ENCODE measurements at regions not wholly inside any gene's neighbourhood (a gene's known extent, or its start where the extent isn't known, plus 50 kb on each side); places are given as distances from the start of the nearest gene placed in this dataset.
"Not testable (repeated sequence)": the region's sequence is repeated elsewhere in the genome, so short reads cannot be mapped to it uniquely, and the experiment has no call there.

DNA sequence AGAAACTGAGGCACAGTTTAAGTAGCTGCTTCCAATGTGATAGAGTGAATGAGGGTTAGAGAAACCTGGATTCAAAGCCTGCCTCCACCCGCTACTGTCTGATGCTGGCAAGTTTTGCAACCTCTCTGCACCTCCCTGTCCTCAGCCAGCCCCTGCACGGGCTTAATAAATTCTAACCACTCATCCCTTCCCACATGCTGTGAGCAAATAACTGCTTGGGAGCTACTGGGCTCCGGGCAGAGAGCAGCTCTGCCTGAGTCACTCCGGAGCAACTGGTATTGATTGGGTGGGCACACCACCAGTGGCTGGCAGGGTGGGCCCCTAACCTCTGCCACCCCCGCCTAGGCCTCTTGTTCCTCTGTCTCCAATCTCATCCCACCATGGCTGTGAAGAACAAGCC lies 104.3 kb upstream of the SYT13 start:
- ATAC-seq: no peak
- WGBS, 2 donors: 71 to 87% methylated on average over 5 of the region's 5 CpGs
- DNase-seq: no peak
- Histone ChIP-seq H3K27me3 (no peaks in the 10 kb centered on the region), H3K36me3 (no peaks in the 10 kb centered on the region), H3K27ac (no peak overlapping the region), H3K4me3 (no peak overlapping the region), H3K9me3 (no peaks in the 10 kb centered on the region), H3K4me1 (no peaks in the 10 kb centered on the region)
- no peak for FAIRE-seq
- intact Hi-C loops (cut with DNase I): no loop called here
- TF ChIP-seq, protein P1, sequence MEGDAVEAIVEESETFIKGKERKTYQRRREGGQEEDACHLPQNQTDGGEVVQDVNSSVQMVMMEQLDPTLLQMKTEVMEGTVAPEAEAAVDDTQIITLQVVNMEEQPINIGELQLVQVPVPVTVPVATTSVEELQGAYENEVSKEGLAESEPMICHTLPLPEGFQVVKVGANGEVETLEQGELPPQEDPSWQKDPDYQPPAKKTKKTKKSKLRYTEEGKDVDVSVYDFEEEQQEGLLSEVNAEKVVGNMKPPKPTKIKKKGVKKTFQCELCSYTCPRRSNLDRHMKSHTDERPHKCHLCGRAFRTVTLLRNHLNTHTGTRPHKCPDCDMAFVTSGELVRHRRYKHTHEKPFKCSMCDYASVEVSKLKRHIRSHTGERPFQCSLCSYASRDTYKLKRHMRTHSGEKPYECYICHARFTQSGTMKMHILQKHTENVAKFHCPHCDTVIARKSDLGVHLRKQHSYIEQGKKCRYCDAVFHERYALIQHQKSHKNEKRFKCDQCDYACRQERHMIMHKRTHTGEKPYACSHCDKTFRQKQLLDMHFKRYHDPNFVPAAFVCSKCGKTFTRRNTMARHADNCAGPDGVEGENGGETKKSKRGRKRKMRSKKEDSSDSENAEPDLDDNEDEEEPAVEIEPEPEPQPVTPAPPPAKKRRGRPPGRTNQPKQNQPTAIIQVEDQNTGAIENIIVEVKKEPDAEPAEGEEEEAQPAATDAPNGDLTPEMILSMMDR (IDR thresholded peaks at IDR 0.05): no peak

DNA sequence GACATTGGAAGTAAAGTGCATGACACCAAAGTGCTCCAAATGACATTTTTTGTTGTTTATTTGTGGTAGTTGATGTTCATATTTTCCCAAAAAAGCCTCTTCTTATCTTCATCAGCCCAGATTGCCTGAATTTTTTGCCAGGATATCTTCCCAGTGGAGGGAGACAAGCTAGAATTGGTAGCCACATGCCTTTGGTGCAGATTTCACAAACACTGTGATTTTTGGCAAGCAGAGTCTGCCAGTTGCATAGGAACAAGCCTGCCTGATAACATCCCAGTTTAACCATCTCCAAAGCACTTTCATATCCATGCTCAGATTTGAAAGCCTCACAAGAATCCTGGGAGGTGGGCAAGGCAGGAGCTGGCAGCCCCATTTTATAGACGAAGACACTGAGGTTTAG lies 102.3 kb upstream of the SYT13 start:
- TF ChIP-seq, protein P1 (IDR thresholded peaks at IDR 0.05): no peak
- ATAC-seq (no peak), FAIRE-seq (no peak), DNase-seq (no peak)
- Histone ChIP-seq H3K36me3 (no peaks in the 10 kb centered on the region), H3K27ac (no peak overlapping the region), H3K9me3 (no peaks in the 10 kb centered on the region), H3K4me3 (no peak overlapping the region), H3K4me1 (no peaks in the 10 kb centered on the region), H3K27me3 (no peaks in the 10 kb centered on the region)
- WGBS, 2 donors: 46 to 53% methylated on average over 1 of the region's 1 CpG
- intact Hi-C loops (cut with DNase I): loop anchor here in 1 of 3 donors (10.0 kb wide), 1 partner anchor 256 kb away; no protein-coding TSS in a partner anchor

DNA sequence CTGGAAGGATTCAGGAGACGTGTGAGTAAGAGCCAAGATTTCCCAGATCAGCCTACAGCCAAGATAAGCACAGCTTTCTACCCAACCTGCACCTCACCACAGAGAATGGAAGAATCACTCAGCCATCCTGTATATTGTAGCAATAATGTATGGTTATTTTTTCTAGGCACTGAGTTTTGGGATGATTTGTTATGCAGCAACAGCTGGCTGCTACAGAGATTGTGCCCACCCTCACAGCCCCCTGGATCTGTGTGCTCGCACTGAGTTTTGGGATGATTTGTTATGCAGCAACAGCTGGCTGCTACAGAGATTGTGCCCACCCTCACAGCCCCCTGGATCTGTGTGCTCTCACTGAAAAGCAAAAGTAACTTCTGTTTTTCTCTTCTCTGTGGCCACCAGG lies 101.7 kb upstream of the SYT13 start:
- not testable (repeated sequence) for H3K27ac ChIP-seq, FAIRE-seq, ATAC-seq, H3K4me1 ChIP-seq, H3K36me3 ChIP-seq, DNase-seq, H3K9me3 ChIP-seq, H3K4me3 ChIP-seq, H3K27me3 ChIP-seq
- WGBS, 2 donors: 75 to 79% methylated on average over 2 of the region's 2 CpGs
- intact Hi-C loops (cut with DNase I): loop anchor here in 1 of 3 donors (10.0 kb wide), 1 partner anchor 257 kb away; no protein-coding TSS in a partner anchor

DNA sequence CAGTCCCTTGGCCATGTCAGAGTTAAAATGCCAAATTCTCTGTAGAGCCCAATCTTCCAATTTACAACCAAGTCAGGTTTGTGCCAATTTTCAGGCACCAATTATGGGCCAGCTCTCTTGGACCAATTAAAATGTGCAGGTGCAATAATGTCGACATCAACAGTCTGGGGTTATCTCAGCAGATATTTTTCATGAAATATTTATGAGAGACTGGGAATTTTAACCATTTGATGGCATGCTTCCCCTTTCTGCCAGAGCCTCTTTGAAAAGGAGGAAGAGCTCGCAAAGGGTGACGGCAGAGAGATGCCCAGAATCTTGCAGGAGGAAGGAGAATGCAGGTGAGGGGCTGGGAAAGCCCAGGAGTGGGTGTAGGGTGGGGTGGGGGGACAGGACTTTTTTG lies 100.8 kb upstream of the SYT13 start:
- no peaks in the 10 kb centered on the region for H3K27me3 ChIP-seq
- H3K4me1 ChIP-seq: no peaks in the 10 kb centered on the region
- TF ChIP-seq, protein P1 (IDR thresholded peaks at IDR 0.05): no peak
- no peak for FAIRE-seq
- no peak overlapping the region for H3K4me3 ChIP-seq
- no peaks in the 10 kb centered on the region for H3K36me3 ChIP-seq
- ATAC-seq: no peak
- no peaks in the 10 kb centered on the region for H3K9me3 ChIP-seq
- intact Hi-C loops (cut with DNase I): loop anchor here in 1 of 3 donors (10.0 kb wide), 1 partner anchor 258 kb away; no protein-coding TSS in a partner anchor
- no peak for DNase-seq
- WGBS, 2 donors: 58 to 65% methylated on average over 3 of the region's 3 CpGs
- H3K27ac ChIP-seq: no peak overlapping the region

DNA sequence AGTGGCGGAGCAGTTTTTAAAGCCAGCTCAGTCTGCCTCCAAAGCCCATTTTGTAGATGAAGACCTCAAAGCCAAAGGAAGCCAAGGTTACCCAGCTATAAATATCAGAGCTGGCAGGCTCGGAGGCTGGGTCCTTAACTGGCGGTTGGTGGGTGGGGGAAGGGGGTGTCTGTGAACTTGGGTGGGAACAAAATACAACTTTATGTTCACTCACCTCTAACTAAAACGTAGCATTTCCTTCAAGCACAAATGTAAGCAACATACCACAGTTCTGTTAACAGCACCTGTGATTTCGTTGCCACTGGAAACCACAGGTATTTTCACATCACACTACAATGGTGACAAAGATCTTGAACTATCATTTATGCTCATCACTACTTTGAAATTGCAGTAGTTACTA lies 99.7 kb upstream of the SYT13 start:
- no peak overlapping the region for H3K4me3 ChIP-seq
- H3K27ac ChIP-seq: no peak overlapping the region
- intact Hi-C loops (cut with DNase I): loop anchor here in 1 of 3 donors (10.0 kb wide), 1 partner anchor 259 kb away; no protein-coding TSS in a partner anchor
- H3K4me1 ChIP-seq: no peaks in the 10 kb centered on the region
- H3K36me3 ChIP-seq: no peaks in the 10 kb centered on the region
- FAIRE-seq (no peak), ATAC-seq (no peak), DNase-seq (no peak)
- TF ChIP-seq, protein P1 (IDR thresholded peaks at IDR 0.05): no peak
- no peaks in the 10 kb centered on the region for H3K27me3 ChIP-seq
- WGBS, 2 donors: 40 to 62% methylated on average over 5 of the region's 5 CpGs
- H3K9me3 ChIP-seq: no peaks in the 10 kb centered on the region
